ENCODE measurements at regions not wholly inside any gene's neighbourhood (a gene's known extent, or its start where the extent isn't known, plus 50 kb on each side); places are given as distances from the start of the nearest gene placed in this dataset.
"Not testable (repeated sequence)": the region's sequence is repeated elsewhere in the genome, so short reads cannot be mapped to it uniquely, and the experiment has no call there.

GRCh38 chr16:52234626-52235025 lies 312.3 kb downstream of the TOX3 start:
- DNase-seq = no peak

- no peak for DNase-seq
Observed at GRCh38 chr16:52229471-52229870, 317.5 kb downstream of the TOX3 start.

- no peak for DNase-seq
Observed at GRCh38 chr16:52227851-52228250, 319.1 kb downstream of the TOX3 start.

DNA sequence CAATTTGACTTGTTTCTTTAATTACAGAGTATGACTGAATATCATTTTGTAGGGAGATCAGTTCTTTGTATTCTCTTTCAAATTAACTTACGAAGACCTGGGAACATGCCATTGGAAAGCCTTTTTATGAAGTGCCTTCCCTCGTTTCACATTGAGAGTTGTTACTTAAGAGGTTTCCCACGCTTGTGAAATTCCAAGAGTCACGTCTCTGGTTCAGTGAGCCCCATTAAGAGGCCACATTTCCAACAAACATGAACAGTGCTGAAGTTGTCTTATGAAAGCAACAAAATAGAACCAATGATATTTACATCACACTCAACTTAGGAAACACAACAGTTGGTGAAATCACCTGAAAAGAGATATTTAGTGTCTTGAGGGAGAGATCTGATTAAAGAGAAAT lies 334.1 kb downstream of the TOX3 start:
- no peak for DNase-seq

- no peak for DNase-seq
Observed at GRCh38 chr16:52209227-52209626, 337.7 kb downstream of the TOX3 start.

DNA sequence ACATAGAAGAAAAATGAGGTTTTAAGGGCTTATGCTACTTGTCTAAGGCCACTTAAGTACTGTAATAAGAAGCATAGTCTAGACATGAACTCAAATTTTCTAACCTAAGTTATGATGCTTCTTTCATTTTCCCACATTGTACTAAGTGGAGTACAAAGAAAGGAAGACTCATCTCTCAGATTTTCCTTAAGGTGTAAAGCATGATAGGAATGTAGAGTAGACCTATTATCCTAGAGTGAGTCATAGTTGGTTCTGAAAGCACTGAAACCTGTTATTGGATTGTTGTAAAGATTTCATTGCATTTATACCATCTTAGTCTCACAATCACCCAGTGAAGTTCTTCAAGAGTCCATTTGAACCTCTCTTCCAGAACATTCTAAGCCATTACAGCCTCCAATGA lies 343.8 kb downstream of the TOX3 start:
- no peak for DNase-seq

GRCh38 chr16:52193441-52193840 lies 353.5 kb downstream of the TOX3 start:
- no peak for DNase-seq

DNA sequence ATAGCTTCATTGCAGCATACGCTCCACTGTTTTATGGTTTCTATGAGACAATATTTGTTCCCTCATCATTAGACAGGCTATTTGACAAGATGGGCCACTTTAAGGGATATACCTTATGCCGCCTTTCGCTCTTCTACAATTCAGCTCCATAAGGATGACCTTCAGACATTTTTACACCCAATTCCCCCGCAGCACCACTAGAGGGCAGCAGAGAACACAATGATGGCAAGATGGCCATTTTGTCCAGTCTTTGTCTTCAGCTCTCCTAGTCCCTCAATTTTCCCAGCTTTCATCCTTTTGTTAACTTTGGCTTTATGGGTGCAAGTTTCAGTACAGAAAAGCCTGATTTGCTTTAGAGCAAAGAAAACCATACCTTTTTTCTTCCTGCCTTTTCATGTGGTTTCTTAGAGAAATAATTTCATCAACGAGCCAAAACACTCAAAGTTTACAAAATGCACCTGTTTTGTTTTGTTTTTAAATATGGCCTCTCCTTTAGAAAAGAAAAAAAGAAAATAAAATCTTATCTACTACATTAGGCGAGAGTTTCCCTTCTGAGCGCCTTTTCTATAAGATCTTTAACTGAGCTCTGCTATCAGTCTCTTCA lies 355.3 kb downstream of the TOX3 start:
- DNase-seq = no peak

DNA sequence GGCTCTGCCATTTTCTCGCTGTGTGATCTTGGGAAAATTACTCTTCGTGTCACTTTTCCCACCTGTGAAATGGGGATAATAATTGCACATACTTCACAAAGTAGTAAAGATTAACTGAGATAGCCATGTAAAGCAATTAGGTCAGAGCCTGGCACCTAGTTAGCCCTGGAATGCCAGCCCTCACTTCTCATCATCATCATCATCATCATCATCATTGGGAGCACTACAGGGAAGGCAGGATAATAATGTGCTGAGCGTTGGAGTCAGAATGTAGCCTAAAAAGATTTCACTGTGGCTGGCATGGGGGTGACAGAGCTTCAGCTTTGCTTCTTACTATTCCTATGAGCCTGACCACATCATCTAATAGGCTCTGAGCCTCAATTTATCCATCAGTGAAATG lies 362.6 kb downstream of the TOX3 start:
- DNase-seq = no peak

GRCh38 chr16:52182840-52183239 lies 364.1 kb downstream of the TOX3 start:
- DNase-seq = no peak

DNA sequence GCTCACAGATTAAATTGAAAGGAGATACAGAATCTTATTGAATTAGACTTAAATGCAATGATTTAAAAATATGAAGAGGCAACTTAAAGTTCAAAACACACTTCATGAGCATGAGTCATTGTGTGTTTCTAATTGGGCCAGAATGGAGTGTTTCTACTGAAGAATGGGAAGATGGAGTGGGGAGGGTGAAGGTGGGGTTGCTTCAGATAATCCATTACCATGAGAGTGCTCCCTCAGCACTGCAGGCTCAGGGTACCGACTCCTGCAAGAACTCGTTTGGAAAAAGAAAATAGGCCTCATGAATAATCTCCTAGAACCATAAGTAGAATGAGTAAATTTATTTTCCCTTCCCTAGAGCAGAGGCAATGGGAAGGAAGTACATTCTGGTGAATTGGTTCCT lies 372.8 kb downstream of the TOX3 start:
- no peak for DNase-seq

DNA sequence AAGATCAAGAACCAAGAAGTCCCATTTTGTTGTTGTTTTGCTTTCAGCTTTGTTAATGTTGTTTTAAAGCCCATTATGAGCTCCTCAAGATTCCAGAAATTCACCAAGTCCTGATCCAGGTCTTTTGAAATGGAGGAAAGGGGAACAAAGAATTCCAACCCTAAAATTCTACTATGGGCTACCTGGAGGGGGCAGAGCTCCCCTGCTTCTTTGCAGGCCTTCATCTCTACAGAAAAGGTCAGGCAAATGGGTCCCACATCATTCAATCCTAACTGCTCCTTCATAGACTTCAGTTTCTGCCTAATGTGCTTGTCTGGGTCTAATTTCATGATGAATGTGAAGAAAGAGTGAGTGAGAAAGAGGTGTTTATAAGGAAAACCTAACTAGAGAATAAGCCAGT lies 375.5 kb downstream of the TOX3 start:
- no peak for DNase-seq

DNA sequence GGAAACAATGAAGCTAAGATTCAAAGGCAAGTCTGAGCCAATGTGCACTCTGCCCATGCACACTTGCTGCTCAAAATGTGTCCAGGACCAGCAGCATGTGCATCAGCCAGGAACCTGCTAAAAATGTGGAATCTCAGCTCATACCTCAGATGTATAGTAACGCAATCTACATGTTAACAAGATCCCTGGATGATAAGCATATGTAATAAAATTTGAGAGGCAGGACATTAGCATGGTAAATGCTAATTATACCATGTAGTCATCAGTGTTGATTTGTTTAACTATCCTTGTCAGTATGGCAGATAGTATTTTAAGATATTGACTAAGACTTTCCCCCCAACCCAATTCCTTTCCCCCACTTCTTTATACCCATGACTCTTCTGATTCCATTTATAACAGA lies 379.6 kb downstream of the TOX3 start:
- no peak for DNase-seq

- DNase-seq = no peak
Observed at GRCh38 chr16:52165961-52166360, 381.0 kb downstream of the TOX3 start.

GRCh38 chr16:52149003-52149402 lies 397.9 kb downstream of the TOX3 start:
- no peak for DNase-seq

DNA sequence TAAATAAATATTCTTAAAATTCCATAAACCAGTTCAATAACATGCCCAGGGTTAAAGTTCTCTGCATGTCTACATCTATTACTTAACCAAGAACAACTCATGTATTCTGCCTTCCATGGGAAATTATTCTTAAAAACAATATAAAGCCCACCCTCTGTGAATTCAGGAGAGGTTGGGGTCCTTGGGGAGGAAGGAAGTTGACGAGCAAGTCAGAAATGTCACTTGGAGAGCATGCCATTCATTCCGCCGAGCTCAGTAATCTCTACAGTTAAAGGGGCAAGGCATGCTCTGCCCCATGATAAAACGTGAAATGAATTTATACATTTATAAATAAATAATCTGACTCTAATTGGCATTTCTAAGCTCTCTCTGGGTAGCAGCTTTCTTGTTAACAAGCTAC lies 405.1 kb downstream of the TOX3 start:
- DNase-seq = no peak

DNA sequence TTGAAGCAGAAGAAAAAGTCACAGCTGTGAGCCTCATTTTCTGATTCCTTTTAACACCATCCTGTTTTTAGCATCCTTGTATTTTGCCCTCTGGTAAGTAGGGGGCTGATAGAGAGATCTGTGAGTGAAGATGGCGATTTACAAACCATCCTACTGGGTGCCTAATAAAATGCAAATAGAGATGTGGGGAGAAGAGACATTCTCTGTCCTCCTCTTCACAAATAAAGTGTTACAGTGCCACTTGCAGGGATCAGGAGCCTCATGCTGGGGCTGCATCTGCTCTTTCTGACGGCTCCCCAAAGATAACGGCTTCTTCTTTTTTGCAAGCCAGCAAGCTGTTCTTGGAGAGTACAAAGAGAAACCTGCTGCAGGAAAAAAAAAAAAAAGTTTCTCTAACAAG lies 418.6 kb downstream of the TOX3 start:
- no peak for DNase-seq

- no peak for DNase-seq
Observed at GRCh38 chr16:52123842-52124241, 423.1 kb downstream of the TOX3 start.

GRCh38 chr16:52123061-52123839 lies 423.7 kb downstream of the TOX3 start:
- DNase-seq = no peak

DNA sequence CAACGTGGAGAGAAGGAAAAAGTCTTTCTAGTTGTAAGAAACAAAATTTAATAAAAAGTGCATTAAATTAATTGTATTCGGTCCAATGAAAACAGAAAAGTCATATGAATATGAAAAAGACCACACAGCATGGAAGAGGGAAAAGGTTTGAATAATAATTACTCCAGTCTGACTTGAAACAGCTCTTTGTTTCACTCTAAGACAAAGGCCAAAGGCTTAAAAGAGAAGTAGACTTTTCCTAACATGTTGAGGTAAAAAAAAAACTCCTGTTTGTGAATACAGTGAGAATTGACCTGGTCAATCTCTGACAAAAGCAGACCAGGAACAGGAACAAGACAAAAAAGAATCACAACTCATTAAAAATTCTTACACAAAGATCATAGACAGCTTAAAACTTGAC lies 429.8 kb downstream of the TOX3 start:
- no peak for DNase-seq

DNA sequence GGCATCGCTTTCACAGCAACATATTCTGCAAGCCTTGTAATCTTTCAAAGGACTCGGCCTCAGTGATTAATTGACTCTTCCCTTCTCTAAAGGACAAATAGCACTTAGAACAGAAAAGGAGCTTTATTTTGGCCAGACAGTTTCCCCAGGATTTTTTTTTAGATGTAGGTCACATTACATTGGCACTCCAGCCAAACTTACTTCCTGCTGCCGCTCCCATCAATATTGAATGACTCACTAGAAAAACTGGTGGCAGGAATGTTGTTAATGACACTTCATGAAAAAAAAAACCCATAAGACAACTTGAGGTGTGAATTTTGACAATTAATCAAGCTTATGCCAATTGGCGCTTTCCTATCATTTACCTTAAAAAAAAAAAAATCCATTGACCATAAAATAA lies 432.6 kb downstream of the TOX3 start:
- DNase-seq = no peak

GRCh38 chr16:52113533-52114183 lies 433.3 kb downstream of the TOX3 start:
- no peak for DNase-seq

DNA sequence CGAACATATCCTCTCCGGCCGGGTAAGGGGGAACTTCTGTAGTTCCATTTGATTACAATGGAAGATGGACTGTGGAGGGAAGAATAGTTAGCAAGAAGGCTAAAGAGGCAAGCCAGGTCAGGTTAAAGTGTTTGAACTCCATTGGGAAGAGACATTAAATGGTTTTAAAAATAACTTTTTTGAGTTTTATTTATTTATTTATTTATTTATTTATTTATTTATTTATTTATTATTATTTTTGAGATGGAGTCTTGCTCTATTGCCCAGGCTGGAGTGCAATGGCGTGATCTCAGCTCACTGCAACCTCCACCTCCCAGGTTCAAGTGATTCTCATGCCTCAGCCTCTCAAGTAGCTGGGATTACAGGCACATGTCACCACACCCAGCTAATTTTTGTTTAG lies 441.9 kb downstream of the TOX3 start:
- not testable (repeated sequence) for DNase-seq

DNA sequence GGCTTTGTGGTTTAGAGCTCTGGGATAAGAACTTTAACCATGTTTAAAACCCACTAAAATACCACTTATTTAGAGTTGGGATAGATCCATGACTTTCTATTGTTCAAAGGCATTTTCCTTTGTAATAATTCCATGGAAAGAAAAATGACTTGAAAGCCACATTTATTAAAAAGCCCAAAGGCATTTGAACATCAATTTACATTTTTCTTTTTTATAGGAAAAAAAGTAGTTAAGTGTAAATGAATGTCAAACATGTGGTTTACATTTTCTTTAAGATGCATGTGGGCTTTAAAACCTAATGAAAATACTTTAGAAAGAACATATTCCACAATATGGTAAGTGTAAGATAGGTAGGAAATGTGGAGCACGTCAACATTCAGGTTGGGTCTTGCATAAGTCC lies 443.2 kb downstream of the TOX3 start:
- DNase-seq = no peak
